ENCODE measurements at regions not wholly inside any gene's neighbourhood (a gene's known extent, or its start where the extent isn't known, plus 50 kb on each side); places are given as distances from the start of the nearest gene placed in this dataset.

DNA sequence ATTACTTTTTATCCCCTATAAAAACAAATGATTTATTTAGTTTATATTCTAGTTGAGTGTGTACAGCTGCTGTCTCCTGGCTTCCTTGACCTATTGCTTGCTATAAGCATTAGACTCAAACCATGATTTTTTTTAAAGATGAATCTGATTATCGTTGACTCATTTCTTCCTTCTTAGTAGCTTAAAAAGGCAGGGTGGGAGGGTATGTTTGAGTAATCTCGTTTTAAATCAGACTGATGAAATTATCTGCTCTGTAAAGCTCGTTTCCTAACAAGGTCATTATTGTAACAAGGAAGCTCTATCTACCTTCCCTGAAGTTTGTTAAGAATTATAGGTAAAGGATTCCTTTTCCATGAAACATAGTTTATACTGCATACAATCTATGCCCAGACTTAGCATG is 276.3 kb upstream of the KCND2 start:
- Histone ChIP-seq H3K27me3 (ENCODE audit: insufficient read depth, low read depth, low read length) (no peaks in the 10 kb centered on the region), H3K36me3 (ENCODE audit: insufficient read depth, low read length) (no peaks in the 10 kb centered on the region), H3K27ac (ENCODE audit: low read length) (no peak overlapping the region), H3K9me3 (ENCODE audit: low read length) (no peaks in the 10 kb centered on the region), H3K4me3 (ENCODE audit: low read length) (no peak overlapping the region), H2AFZ (ENCODE audit: low read depth, low read length) (no peak overlapping the region), H3K79me2 (replicated peaks; ENCODE audit: insufficient read depth, low read length) (no peaks in the 10 kb centered on the region), H4K20me1 (ENCODE audit: insufficient read depth) (no peaks in the 10 kb centered on the region), H3K4me2 (ENCODE audit: low read length) (no peak overlapping the region), H3K9ac (ENCODE audit: low read length) (no peak overlapping the region), H3K9me2 (ENCODE audit: insufficient read depth, low read length) (no peaks in the 10 kb centered on the region), H3F3A (ENCODE audit: insufficient read depth, low read length, poor library complexity, severe bottlenecking) (no peaks in the 10 kb centered on the region)
- TF ChIP-seq CTCF (IDR thresholded peaks at IDR 0.05; ENCODE audit: poor library complexity, severe bottlenecking) = no peak
- TF ChIP-seq, protein P1, sequence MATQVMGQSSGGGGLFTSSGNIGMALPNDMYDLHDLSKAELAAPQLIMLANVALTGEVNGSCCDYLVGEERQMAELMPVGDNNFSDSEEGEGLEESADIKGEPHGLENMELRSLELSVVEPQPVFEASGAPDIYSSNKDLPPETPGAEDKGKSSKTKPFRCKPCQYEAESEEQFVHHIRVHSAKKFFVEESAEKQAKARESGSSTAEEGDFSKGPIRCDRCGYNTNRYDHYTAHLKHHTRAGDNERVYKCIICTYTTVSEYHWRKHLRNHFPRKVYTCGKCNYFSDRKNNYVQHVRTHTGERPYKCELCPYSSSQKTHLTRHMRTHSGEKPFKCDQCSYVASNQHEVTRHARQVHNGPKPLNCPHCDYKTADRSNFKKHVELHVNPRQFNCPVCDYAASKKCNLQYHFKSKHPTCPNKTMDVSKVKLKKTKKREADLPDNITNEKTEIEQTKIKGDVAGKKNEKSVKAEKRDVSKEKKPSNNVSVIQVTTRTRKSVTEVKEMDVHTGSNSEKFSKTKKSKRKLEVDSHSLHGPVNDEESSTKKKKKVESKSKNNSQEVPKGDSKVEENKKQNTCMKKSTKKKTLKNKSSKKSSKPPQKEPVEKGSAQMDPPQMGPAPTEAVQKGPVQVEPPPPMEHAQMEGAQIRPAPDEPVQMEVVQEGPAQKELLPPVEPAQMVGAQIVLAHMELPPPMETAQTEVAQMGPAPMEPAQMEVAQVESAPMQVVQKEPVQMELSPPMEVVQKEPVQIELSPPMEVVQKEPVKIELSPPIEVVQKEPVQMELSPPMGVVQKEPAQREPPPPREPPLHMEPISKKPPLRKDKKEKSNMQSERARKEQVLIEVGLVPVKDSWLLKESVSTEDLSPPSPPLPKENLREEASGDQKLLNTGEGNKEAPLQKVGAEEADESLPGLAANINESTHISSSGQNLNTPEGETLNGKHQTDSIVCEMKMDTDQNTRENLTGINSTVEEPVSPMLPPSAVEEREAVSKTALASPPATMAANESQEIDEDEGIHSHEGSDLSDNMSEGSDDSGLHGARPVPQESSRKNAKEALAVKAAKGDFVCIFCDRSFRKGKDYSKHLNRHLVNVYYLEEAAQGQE (IDR thresholded peaks at IDR 0.05; ENCODE audit: borderline replicate concordance) = no peak
- no peak for TF ChIP-seq TAF1 (IDR thresholded peaks at IDR 0.05; ENCODE audit: low read depth)
- no peak for TF ChIP-seq POLR2AphosphoS5 (IDR thresholded peaks at IDR 0.05)
- no peak for TF ChIP-seq RAD21 (conservative IDR thresholded peaks at IDR 0.05)
- TF ChIP-seq EZH2 (IDR thresholded peaks at IDR 0.05; ENCODE audit: borderline replicate concordance, insufficient read depth, low read length, poor library complexity, severe bottlenecking) = no peak
- TF ChIP-seq MXI1 (conservative IDR thresholded peaks at IDR 0.05; ENCODE audit: poor library complexity, severe bottlenecking) = no peak
- no peak for TF ChIP-seq SMC3 (conservative IDR thresholded peaks at IDR 0.05; ENCODE audit: poor library complexity)
- no peak for TF ChIP-seq EP300 (conservative IDR thresholded peaks at IDR 0.05; ENCODE audit: poor library complexity, severe bottlenecking)

GRCh38 chr7:119999738-120000475 is 273.1 kb upstream of the KCND2 start:
- Histone ChIP-seq H3K4me2 (ENCODE audit: low read length) (no peak overlapping the region), H4K20me1 (ENCODE audit: insufficient read depth) (no peaks in the 10 kb centered on the region), H3K4me3 (ENCODE audit: low read length) (no peak overlapping the region), H3K27ac (ENCODE audit: low read length) (no peak overlapping the region), H3K9me2 (ENCODE audit: insufficient read depth, low read length) (no peaks in the 10 kb centered on the region), H3K79me2 (replicated peaks; ENCODE audit: insufficient read depth, low read length) (no peaks in the 10 kb centered on the region), H3F3A (ENCODE audit: insufficient read depth, low read length, poor library complexity, severe bottlenecking) (no peaks in the 10 kb centered on the region), H3K27me3 (ENCODE audit: insufficient read depth, low read depth, low read length) (no peaks in the 10 kb centered on the region), H2AFZ (ENCODE audit: low read depth, low read length) (no peak overlapping the region), H3K9ac (ENCODE audit: low read length) (no peak overlapping the region), H3K36me3 (ENCODE audit: insufficient read depth, low read length) (no peaks in the 10 kb centered on the region), H3K9me3 (ENCODE audit: low read length) (no peaks in the 10 kb centered on the region)
- TF ChIP-seq, protein P1 (IDR thresholded peaks at IDR 0.05; ENCODE audit: borderline replicate concordance) = no peak
- TF ChIP-seq MXI1 (conservative IDR thresholded peaks at IDR 0.05; ENCODE audit: poor library complexity, severe bottlenecking) = no peak
- no peak for TF ChIP-seq SMC3 (conservative IDR thresholded peaks at IDR 0.05; ENCODE audit: poor library complexity)
- TF ChIP-seq POLR2AphosphoS5 (IDR thresholded peaks at IDR 0.05) = no peak
- TF ChIP-seq RAD21 (conservative IDR thresholded peaks at IDR 0.05) = no peak

Measured in neural cell (in vitro differentiated cells).